ENCODE measurements at regions not wholly inside any gene's neighbourhood (a gene's known extent, or its start where the extent isn't known, plus 50 kb on each side); places are given as distances from the start of the nearest gene placed in this dataset.
"Not testable (repeated sequence)": the region's sequence is repeated elsewhere in the genome, so short reads cannot be mapped to it uniquely, and the experiment has no call there.

GRCh38 chr7:142654398-142654797, 94.9 kb upstream of the PRSS1 start:
- no peak overlapping the region for H3K27ac ChIP-seq
- no peak for TF ChIP-seq ZFX (IDR thresholded peaks at IDR 0.05; ENCODE audit: borderline replicate concordance)
- TF ChIP-seq, protein P1, sequence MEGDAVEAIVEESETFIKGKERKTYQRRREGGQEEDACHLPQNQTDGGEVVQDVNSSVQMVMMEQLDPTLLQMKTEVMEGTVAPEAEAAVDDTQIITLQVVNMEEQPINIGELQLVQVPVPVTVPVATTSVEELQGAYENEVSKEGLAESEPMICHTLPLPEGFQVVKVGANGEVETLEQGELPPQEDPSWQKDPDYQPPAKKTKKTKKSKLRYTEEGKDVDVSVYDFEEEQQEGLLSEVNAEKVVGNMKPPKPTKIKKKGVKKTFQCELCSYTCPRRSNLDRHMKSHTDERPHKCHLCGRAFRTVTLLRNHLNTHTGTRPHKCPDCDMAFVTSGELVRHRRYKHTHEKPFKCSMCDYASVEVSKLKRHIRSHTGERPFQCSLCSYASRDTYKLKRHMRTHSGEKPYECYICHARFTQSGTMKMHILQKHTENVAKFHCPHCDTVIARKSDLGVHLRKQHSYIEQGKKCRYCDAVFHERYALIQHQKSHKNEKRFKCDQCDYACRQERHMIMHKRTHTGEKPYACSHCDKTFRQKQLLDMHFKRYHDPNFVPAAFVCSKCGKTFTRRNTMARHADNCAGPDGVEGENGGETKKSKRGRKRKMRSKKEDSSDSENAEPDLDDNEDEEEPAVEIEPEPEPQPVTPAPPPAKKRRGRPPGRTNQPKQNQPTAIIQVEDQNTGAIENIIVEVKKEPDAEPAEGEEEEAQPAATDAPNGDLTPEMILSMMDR (IDR thresholded peaks at IDR 0.05), result no peak

GRCh38 chr7:142647749-142648148, 101.5 kb upstream of the PRSS1 start:
- TF ChIP-seq, protein P1 (IDR thresholded peaks at IDR 0.05), result no peak
- no peak for TF ChIP-seq ZFX (IDR thresholded peaks at IDR 0.05; ENCODE audit: borderline replicate concordance)
- H3K27ac ChIP-seq, result no peak overlapping the region

- H3K27ac ChIP-seq, result no peak overlapping the region
- no peak for TF ChIP-seq ZFX (IDR thresholded peaks at IDR 0.05; ENCODE audit: borderline replicate concordance)
- TF ChIP-seq, protein P1 (IDR thresholded peaks at IDR 0.05), result no peak
Observed at GRCh38 chr7:142646386-142647140, 102.7 kb upstream of the PRSS1 start.

DNA sequence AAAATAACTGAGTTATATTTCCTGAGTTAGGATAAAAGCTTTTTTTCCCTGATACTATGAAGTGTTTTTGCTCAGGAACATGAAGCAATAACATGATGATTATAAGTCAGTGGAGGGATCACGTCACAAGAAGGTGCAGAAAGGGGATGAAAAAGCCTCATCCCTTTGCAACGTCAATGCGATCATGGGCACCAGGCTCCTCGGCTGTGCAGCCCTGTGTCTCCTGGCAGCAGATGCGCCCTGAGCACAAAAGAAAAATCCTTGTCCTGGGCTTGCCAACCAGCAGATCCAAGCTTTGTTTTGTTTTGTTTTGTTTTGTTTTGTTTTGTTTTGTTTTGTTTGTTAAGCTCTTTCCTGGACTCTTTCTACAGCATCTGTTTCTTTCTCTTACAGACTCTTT, 103.5 kb upstream of the PRSS1 start:
- TF ChIP-seq ZFX (IDR thresholded peaks at IDR 0.05; ENCODE audit: borderline replicate concordance), result no peak
- TF ChIP-seq, protein P1 (IDR thresholded peaks at IDR 0.05), result no peak
- H3K27ac ChIP-seq, result no peak overlapping the region

DNA sequence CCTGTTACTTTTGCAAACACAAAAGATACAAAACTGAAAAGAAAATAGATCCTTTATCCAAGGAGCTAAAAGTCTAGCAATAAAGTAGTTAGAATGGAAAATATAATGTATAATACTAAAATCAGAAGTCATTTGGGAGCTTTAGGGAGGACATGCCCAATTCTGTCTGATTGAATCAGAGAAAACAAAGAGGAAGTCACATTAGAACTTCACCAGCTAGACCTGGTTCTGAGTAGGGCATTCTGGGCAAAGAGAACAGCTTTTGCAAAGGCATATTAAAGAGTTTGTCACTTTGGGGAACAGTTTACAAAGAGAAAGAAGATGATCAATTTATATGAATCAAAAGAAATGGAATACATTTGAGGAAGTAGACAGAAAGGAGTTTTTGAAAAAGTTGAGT, 107.0 kb upstream of the PRSS1 start:
- no peak overlapping the region for H3K27ac ChIP-seq
- TF ChIP-seq, protein P1 (IDR thresholded peaks at IDR 0.05), result no peak
- no peak for TF ChIP-seq ZFX (IDR thresholded peaks at IDR 0.05; ENCODE audit: borderline replicate concordance)

DNA sequence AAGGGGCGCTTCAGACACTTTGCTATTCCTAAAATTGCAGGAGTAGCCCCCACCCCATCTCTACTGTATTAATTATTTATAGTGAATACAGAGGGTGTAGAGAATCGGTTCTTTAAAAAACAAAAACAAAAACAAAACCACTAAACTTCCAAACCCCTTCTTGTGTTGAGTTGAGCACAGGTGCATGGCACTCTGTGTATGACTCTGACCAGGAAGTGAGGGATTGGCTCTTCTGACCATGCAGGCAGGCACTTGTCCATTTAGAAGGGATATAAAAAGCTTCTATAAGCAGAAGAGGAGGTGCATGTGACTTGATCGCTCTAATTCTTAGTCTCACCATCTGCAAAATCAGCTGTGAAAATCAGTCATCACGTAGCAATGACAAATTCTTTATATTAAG, 108.0 kb upstream of the PRSS1 start:
- not testable (repeated sequence) for H3K27ac ChIP-seq

- no peak overlapping the region for H3K27ac ChIP-seq
- TF ChIP-seq, protein P1 (IDR thresholded peaks at IDR 0.05), result no peak
- no peak for TF ChIP-seq ZFX (IDR thresholded peaks at IDR 0.05; ENCODE audit: borderline replicate concordance)
Observed at GRCh38 chr7:142638581-142638980, 110.7 kb upstream of the PRSS1 start.

DNA sequence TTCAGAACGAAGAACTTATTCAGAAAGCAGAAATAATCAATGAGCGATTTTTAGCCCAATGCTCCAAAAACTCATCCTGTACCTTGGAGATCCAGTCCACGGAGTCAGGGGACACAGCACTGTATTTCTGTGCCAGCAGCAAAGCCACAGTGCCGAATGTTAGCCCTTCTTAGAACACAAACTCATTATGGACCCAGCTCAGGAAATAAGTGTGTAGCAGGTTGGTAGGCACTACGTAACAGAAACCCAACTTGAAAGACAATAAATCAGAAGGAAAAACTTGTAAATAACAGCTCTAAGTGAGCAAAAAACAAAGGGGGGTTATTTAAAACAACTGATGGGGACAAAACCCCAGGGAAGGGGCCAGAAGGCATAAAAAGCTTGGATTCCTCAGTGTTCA, 112.0 kb upstream of the PRSS1 start:
- TF ChIP-seq, protein P1 (IDR thresholded peaks at IDR 0.05), result no peak
- no peak for TF ChIP-seq ZFX (IDR thresholded peaks at IDR 0.05; ENCODE audit: borderline replicate concordance)
- no peak overlapping the region for H3K27ac ChIP-seq

Data from 22Rv1 (cell line).